Fibroblast of lung (primary cell): ENCODE measurements at regions not wholly inside any gene's neighbourhood (a gene's known extent, or its start where the extent isn't known, plus 50 kb on each side); places are given as distances from the start of the nearest gene placed in this dataset.

Experiments used
- CTCF ChIP-seq, 2 donors: IDR thresholded peaks in 1 of 2; conservative IDR thresholded peaks in 1 of 2; 1 replicate in 1 of 2; 2 replicates in 1 of 2; pipeline ENCODE4 v1.5.1; 2011 to 2012; ENCODE audit warnings: low read length in 2 of 2, control low read depth in 1 of 2, inconsistent platforms in 1 of 2, low read depth in 1 of 2, mild to moderate bottlenecking in 1 of 2
- EZH2 ChIP-seq: IDR thresholded peaks from 2 replicates; pipeline ENCODE4 v1.5.1; 2012; ENCODE audit warnings: low read length, control low read depth, mild to moderate bottlenecking; ENCODE audit errors: missing control alignments

- TF ChIP-seq CTCF (conservative IDR thresholded peaks at IDR 0.05 in 1 of 2, IDR thresholded peaks at IDR 0.05 in 1 of 2; ENCODE audit: low read depth in 1 of 2, low read length in 2 of 2) (no peak), EZH2 (no peak)
Observed at GRCh38 chr2:152255918-152256317, 79.1 kb upstream of the FMNL2 start.
